ENCODE measurements at regions not wholly inside any gene's neighbourhood (a gene's known extent, or its start where the extent isn't known, plus 50 kb on each side); places are given as distances from the start of the nearest gene placed in this dataset.

- no peak for DNase-seq (ENCODE audit: low spot score)
- intact Hi-C loops (cut with DNase I) = no loop called here
Measured at GRCh38 chr1:219527994-219528393, 84.9 kb downstream of the ZC3H11B start.

GRCh38 chr1:219526074-219526473 lies 86.8 kb downstream of the ZC3H11B start:
- no peak for DNase-seq (ENCODE audit: low spot score)
- intact Hi-C loops (cut with DNase I) = no loop called here

- intact Hi-C loops (cut with DNase I) = no loop called here
- DNase-seq (ENCODE audit: low spot score) = no peak
Measured at GRCh38 chr1:219523411-219523810, 89.5 kb downstream of the ZC3H11B start.

GRCh38 chr1:219521325-219521724 lies 91.6 kb downstream of the ZC3H11B start:
- DNase-seq (ENCODE audit: low spot score) = no peak
- intact Hi-C loops (cut with DNase I) = no loop called here

GRCh38 chr1:219520241-219520640 lies 92.7 kb downstream of the ZC3H11B start:
- intact Hi-C loops (cut with DNase I) = no loop called here
- DNase-seq (ENCODE audit: low spot score) = no peak

GRCh38 chr1:219518907-219519248 lies 94.0 kb downstream of the ZC3H11B start:
- intact Hi-C loops (cut with DNase I) = no loop called here
- no peak for DNase-seq (ENCODE audit: low spot score)

GRCh38 chr1:219518168-219518906 lies 94.6 kb downstream of the ZC3H11B start:
- DNase-seq (ENCODE audit: low spot score) = no peak
- intact Hi-C loops (cut with DNase I) = no loop called here

- DNase-seq (ENCODE audit: low spot score) = no peak
Measured at GRCh38 chr1:219517031-219517430, 95.9 kb downstream of the ZC3H11B start.

GRCh38 chr1:219514728-219515127 lies 98.2 kb downstream of the ZC3H11B start:
- intact Hi-C loops (cut with DNase I) = no loop called here
- no peak for DNase-seq (ENCODE audit: low spot score)

More at GRCh38 chr1:219517031-219517430, 95.9 kb downstream of the ZC3H11B start:
- intact Hi-C loops (cut with DNase I) = no loop called here

GRCh38 chr1:219507437-219507836 lies 105.5 kb downstream of the ZC3H11B start:
- no peak for DNase-seq (ENCODE audit: low spot score)
- intact Hi-C loops (cut with DNase I) = no loop called here

- intact Hi-C loops (cut with DNase I) = no loop called here
- DNase-seq (ENCODE audit: low spot score) = no peak
Measured at GRCh38 chr1:219506936-219507335, 106.0 kb downstream of the ZC3H11B start.

GRCh38 chr1:219506473-219506899 lies 106.4 kb downstream of the ZC3H11B start:
- intact Hi-C loops (cut with DNase I) = no loop called here
- no peak for DNase-seq (ENCODE audit: low spot score)

GRCh38 chr1:219505886-219506285 lies 107.0 kb downstream of the ZC3H11B start:
- no peak for DNase-seq (ENCODE audit: low spot score)
- intact Hi-C loops (cut with DNase I) = no loop called here

GRCh38 chr1:219503604-219504003 lies 109.3 kb downstream of the ZC3H11B start:
- intact Hi-C loops (cut with DNase I) = no loop called here
- DNase-seq (ENCODE audit: low spot score) = no peak

GRCh38 chr1:219500327-219500897 lies 112.5 kb downstream of the ZC3H11B start:
- no peak for DNase-seq (ENCODE audit: low spot score)
- intact Hi-C loops (cut with DNase I) = no loop called here

- DNase-seq (ENCODE audit: low spot score) = no peak
- intact Hi-C loops (cut with DNase I) = no loop called here
Measured at GRCh38 chr1:219498666-219499065, 114.2 kb downstream of the ZC3H11B start.

- DNase-seq (ENCODE audit: low spot score) = no peak
- intact Hi-C loops (cut with DNase I) = no loop called here
Measured at GRCh38 chr1:219495737-219496408, 117.0 kb downstream of the ZC3H11B start.

GRCh38 chr1:219492717-219493116 lies 120.2 kb downstream of the ZC3H11B start:
- no peak for DNase-seq (ENCODE audit: low spot score)
- intact Hi-C loops (cut with DNase I) = no loop called here

GRCh38 chr1:219490566-219490965 lies 122.3 kb downstream of the ZC3H11B start:
- DNase-seq (ENCODE audit: low spot score) = no peak
- intact Hi-C loops (cut with DNase I) = no loop called here

- DNase-seq (ENCODE audit: low spot score) = no peak
- intact Hi-C loops (cut with DNase I) = no loop called here
Measured at GRCh38 chr1:219489636-219490035, 123.3 kb downstream of the ZC3H11B start.

GRCh38 chr1:219488275-219488674 lies 124.6 kb downstream of the ZC3H11B start:
- DNase-seq (ENCODE audit: low spot score) = no peak
- intact Hi-C loops (cut with DNase I) = no loop called here

Measured in cardiac septum (tissue), 1 donor.